Left ventricle myocardium inferior (tissue), 1 donor: ENCODE measurements at regions not wholly inside any gene's neighbourhood (a gene's known extent, or its start where the extent isn't known, plus 50 kb on each side); places are given as distances from the start of the nearest gene placed in this dataset.

Experiments used
- DNase-seq: peaks from one replicate; pipeline ENCODE4 v3.0.0-alpha.2; 2020
- H3K27ac ChIP-seq: fragments of 200-600 bp; replicated peaks from 2 replicates; pipeline ENCODE4 v1.8.0; 2021
- H3K27me3 ChIP-seq: fragments of 200-600 bp; 2 replicates; pipeline ENCODE4 v1.8.0; 2021; ENCODE audit warnings: low read depth
- H3K36me3 ChIP-seq: fragments of 200-600 bp; 2 replicates; pipeline ENCODE4 v1.8.0; 2021
- H3K4me1 ChIP-seq: fragments of 200-600 bp; 2 replicates; pipeline ENCODE4 v1.8.0; 2021
- H3K4me3 ChIP-seq: fragments of 200-600 bp; 2 replicates; pipeline ENCODE4 v1.8.0; 2021; ENCODE audit warnings: mild to moderate bottlenecking, moderate library complexity
- H3K9me3 ChIP-seq: fragments of 200-600 bp; replicated peaks from 2 replicates; pipeline ENCODE4 v1.8.0; 2021
- CTCF ChIP-seq: fragments of 200-600 bp; IDR thresholded peaks from 2 replicates; pipeline ENCODE4 v1.8.0; 2021; ENCODE audit warnings: antibody characterized with exemption, mild to moderate bottlenecking, borderline replicate concordance
- intact Hi-C: fragments of 100-400 bp; cut with micrococcal nuclease; formaldehyde crosslinking; loops from one replicate; pipeline ENCODE4 v1.11.0; 2022
- donor health status: DM: no; HTN: yes; CAD: no; lungs with severe emphysema.

GRCh38 chr11:69880041-69880825 is 61.0 kb upstream of the FGF3 start:
- H3K27me3 ChIP-seq = peaks cover 90% of the 10 kb centered on the region
- DNase-seq = peak; percentile 12

GRCh38 chr11:69880826-69881445 is 61.7 kb upstream of the FGF3 start:
- Histone ChIP-seq H3K4me3 (no peak overlapping the region), H3K27me3 (peaks cover 86% of the 10 kb centered on the region), H3K27ac (no peak overlapping the region), H3K4me1 (no peaks in the 10 kb centered on the region), H3K36me3 (no peaks in the 10 kb centered on the region), H3K9me3 (no peaks in the 10 kb centered on the region)
- TF ChIP-seq CTCF = no peak
- peak; percentile 5 for DNase-seq
- intact Hi-C loops = no loop called here

More at GRCh38 chr11:69880041-69880825, 61.0 kb upstream of the FGF3 start:
- H3K4me1 ChIP-seq = no peaks in the 10 kb centered on the region
- H3K36me3 ChIP-seq = no peaks in the 10 kb centered on the region
- intact Hi-C loops = no loop called here
- no peak for TF ChIP-seq CTCF
- no peak overlapping the region for H3K4me3 ChIP-seq
- no peaks in the 10 kb centered on the region for H3K9me3 ChIP-seq
- H3K27ac ChIP-seq = no peak overlapping the region

- Histone ChIP-seq H3K9me3 (no peaks in the 10 kb centered on the region), H3K27ac (no peak overlapping the region), H3K4me1 (no peaks in the 10 kb centered on the region), H3K27me3 (peaks cover 79% of the 10 kb centered on the region), H3K4me3 (no peak overlapping the region), H3K36me3 (no peaks in the 10 kb centered on the region)
- peak; percentile 10 for DNase-seq
- no peak for TF ChIP-seq CTCF
- intact Hi-C loops = no loop called here
Observed at GRCh38 chr11:69881467-69882269, 62.5 kb upstream of the FGF3 start.

GRCh38 chr11:69882270-69882608 is 63.0 kb upstream of the FGF3 start:
- no peak for DNase-seq
- Histone ChIP-seq H3K36me3 (no peaks in the 10 kb centered on the region), H3K4me1 (no peaks in the 10 kb centered on the region), H3K9me3 (no peaks in the 10 kb centered on the region), H3K4me3 (no peak overlapping the region), H3K27ac (no peak overlapping the region), H3K27me3 (peaks cover 73% of the 10 kb centered on the region)
- intact Hi-C loops = no loop called here
- TF ChIP-seq CTCF = no peak

- Histone ChIP-seq H3K4me3 (no peak overlapping the region), H3K27me3 (peaks cover 70% of the 10 kb centered on the region), H3K4me1 (no peaks in the 10 kb centered on the region), H3K36me3 (no peaks in the 10 kb centered on the region), H3K27ac (no peak overlapping the region), H3K9me3 (no peaks in the 10 kb centered on the region)
- no peak for TF ChIP-seq CTCF
- intact Hi-C loops = no loop called here
- DNase-seq = no peak
Observed at GRCh38 chr11:69883292-69884255, 64.4 kb upstream of the FGF3 start.
